Activated CD4-positive, alpha-beta T cell treated with anti-CD3 and anti-CD28 coated beads, Interleukin-2, amount 10 ng/mL, durations not matched to agents 24 days and 14 days (primary cell): ENCODE measurements at regions not wholly inside any gene's neighbourhood (a gene's known extent, or its start where the extent isn't known, plus 50 kb on each side); places are given as distances from the start of the nearest gene placed in this dataset.
"Not testable (repeated sequence)": the region's sequence is repeated elsewhere in the genome, so short reads cannot be mapped to it uniquely, and the experiment has no call there.

ENCODE experiments used
- DNase-seq: peaks from one replicate; pipeline ENCODE4 v3.0.0; 2022
- H3K27ac Mint-ChIP-seq: one replicate; pipeline ENCODE4 v1.8.0; 2022; ENCODE audit warnings: mild to moderate bottlenecking, mixed read lengths
- H3K27me3 Mint-ChIP-seq: one replicate; pipeline ENCODE4 v1.8.0; 2022; ENCODE audit warnings: mixed read lengths
- H3K36me3 Mint-ChIP-seq: one replicate; pipeline ENCODE4 v1.8.0; 2022; ENCODE audit warnings: low read depth, mild to moderate bottlenecking, mixed read lengths
- H3K4me1 Mint-ChIP-seq: one replicate; pipeline ENCODE4 v1.8.0; 2021; ENCODE audit warnings: mixed read lengths
- H3K4me3 Mint-ChIP-seq: one replicate; pipeline ENCODE4 v1.8.0; 2022; ENCODE audit warnings: mild to moderate bottlenecking, moderate library complexity, mixed read lengths
- H3K9me3 Mint-ChIP-seq: one replicate; pipeline ENCODE4 v1.8.0; 2021; ENCODE audit warnings: mixed read lengths
- intact Hi-C: fragments of 100-400 bp; cut with micrococcal nuclease; formaldehyde crosslinking; loops from one replicate; pipeline ENCODE4 v1.15.1; 2023

DNA sequence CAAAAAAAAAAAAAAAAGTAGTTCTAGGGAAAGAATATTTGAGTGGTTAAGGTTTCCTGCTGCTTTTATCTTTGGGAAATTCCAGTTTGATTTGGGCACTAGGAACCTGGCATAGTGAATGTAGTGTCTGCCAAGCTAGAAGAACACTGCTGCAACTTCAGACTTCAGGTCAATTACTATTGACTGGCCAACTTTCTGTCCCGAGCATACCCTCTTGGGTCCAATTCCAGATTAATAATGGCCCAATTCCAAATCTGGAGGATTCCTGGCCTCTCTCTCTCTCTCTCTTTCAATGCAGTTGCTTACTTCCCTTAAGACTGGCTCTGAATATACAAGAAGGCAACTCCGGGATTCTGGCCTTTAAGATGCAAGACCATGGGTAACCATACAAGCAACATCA lies 74.9 kb downstream of the ANKEF1 start:
- Mint-ChIP-seq H3K27ac (no peak overlapping the region), H3K27me3 (peaks cover 3% of the 10 kb centered on the region), H3K4me1 (no peaks in the 10 kb centered on the region), H3K9me3 (no peaks in the 10 kb centered on the region), H3K36me3 (no peaks in the 10 kb centered on the region), H3K4me3 (no peak overlapping the region)
- intact Hi-C loops = loop anchor here (10.0 kb wide), 2 partner anchors 105 to 245 kb away; partner anchors contain the start of gene SNAP25
- DNase-seq = no peak

DNA sequence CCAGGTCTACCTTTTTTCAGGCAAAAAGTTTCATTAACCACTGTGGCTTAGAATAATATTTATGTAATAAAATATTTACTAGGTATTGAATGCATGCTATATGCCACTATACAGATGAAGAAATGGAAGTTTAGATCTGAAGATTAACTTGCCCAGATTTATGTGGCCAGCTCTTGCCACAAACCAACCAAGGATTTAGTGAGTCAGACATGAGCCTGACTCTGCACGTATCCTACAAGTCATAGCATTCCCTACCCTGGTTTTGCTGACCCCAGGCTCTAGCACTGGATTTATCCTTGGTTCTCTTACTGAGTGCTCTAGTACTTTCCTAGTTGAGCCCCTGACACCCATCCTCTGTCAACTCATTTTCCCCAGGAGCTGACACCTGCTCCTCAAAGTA lies 75.4 kb downstream of the ANKEF1 start:
- intact Hi-C loops = loop anchor here (10.0 kb wide), 2 partner anchors 105 to 245 kb away; partner anchors contain the start of gene SNAP25
- Mint-ChIP-seq H3K27me3 (peaks cover 3% of the 10 kb centered on the region), H3K4me3 (no peak overlapping the region), H3K36me3 (no peaks in the 10 kb centered on the region), H3K4me1 (no peaks in the 10 kb centered on the region), H3K9me3 (no peaks in the 10 kb centered on the region), H3K27ac (no peak overlapping the region)
- DNase-seq = no peak

DNA sequence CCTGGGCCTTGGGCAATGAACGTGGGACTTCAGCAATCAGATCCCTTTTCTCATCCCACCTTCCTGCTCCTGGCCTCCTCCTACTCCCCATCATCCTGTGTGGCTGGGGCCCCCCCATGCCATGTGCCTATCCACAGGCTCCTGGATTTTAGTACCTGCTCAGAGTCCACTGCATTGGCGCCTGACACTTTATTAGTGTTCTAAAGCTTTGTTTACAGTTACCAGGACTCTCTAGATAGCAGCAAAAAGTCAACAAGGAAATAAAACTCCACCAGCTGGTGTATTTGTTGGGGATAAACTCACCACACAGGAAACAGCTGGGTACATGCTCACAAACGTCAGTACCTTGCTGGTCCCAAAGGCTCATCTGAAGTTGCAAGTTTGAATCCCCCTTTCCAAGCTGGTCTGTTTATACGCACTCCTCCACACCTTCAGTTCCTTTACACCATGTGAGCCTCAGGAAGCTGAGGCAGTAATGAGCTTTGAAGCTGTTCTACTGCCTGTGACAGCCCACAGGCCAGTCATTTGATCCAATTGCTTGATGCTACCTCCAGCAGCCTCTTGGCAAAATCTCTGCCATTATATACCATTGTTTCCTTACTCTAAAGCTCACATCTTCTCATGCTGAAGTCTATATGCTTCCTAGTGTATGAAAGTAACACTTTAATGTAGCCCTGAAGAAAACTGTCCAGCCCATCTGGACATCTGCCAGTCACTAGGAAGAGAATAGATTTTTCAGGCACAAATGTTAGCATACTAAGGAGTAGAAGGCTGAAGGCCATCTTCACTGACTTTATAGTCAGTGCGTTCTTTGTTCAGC lies 76.6 kb downstream of the ANKEF1 start:
- H3K9me3 Mint-ChIP-seq = no peaks in the 10 kb centered on the region

DNA sequence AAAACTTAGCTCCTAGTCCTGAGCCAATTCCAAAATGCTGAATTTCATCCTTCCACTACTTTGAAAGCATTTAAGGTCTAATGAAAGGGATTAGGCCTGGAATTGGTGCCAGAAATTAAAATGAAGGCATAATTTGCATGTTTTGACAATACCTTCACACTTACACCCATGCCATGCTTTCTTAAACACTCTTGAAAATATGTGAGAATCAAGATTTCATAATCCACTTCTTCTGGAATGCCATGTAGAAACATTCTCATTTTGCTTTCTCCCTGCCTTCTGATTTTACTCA lies 77.1 kb downstream of the ANKEF1 start:
- H3K27me3 Mint-ChIP-seq = peaks cover 4% of the 10 kb centered on the region

More for the DNA sequence above, 76.6 kb downstream of the ANKEF1 start:
- Mint-ChIP-seq H3K27me3 (peaks cover 4% of the 10 kb centered on the region), H3K4me3 (no peak overlapping the region), H3K36me3 (no peaks in the 10 kb centered on the region), H3K4me1 (peaks cover 2% of the 10 kb centered on the region), H3K27ac (no peak overlapping the region)
- intact Hi-C loops = loop anchor here (10.0 kb wide), 2 partner anchors 103 to 243 kb away; partner anchors contain the start of gene SNAP25
- DNase-seq = no peak

DNA sequence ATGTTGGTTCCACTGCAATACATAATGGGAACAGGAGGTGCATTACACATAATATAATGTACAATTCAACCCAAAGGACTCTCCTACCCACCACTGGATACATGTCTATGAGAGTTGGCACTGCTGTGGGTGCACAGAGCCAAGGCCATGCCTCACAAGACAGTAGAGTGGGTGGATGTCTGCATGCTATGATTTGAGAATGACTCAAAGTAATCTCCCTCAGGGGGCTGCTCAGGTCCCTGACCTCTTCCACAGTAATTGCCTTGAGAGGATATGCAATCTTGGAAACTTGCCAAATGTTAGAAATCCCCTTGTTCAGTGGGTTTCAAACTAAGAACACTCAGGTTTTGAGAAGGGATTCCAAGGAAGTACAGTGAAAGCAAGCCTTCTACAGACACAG lies 79.0 kb downstream of the ANKEF1 start:
- Mint-ChIP-seq H3K27me3 (peaks cover 4% of the 10 kb centered on the region), H3K9me3 (no peaks in the 10 kb centered on the region), H3K27ac (no peak overlapping the region), H3K36me3 (no peaks in the 10 kb centered on the region), H3K4me3 (no peak overlapping the region), H3K4me1 (peaks cover 2% of the 10 kb centered on the region)
- no peak for DNase-seq
- intact Hi-C loops = loop anchor here (10.0 kb wide), 2 partner anchors 101 to 241 kb away; partner anchors contain the start of gene SNAP25

More for the DNA sequence above, 77.1 kb downstream of the ANKEF1 start:
- Mint-ChIP-seq H3K4me1 (peaks cover 2% of the 10 kb centered on the region), H3K36me3 (no peaks in the 10 kb centered on the region), H3K4me3 (no peak overlapping the region), H3K9me3 (no peaks in the 10 kb centered on the region), H3K27ac (no peak overlapping the region)
- no peak for DNase-seq
- intact Hi-C loops = loop anchor here (10.0 kb wide), 2 partner anchors 103 to 243 kb away; partner anchors contain the start of gene SNAP25

DNA sequence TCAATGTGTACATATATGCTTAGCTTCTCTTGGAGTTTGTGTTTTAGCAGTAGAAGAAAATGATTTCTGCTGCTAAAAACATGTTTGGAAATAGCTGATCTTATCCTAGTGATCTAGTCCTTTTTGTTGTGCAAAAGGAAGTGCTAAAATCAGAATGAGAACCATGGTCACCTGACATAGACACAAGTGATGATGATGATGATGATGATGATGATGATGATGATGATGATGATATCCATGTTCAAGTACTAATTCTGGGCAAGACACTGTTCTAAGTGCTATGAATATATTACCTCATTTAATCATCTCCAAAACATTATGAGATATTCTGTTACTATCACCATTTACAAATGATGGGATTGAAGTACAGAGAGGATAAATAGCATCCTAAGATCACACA lies 79.8 kb downstream of the ANKEF1 start:
- peaks cover 4% of the 10 kb centered on the region for H3K27me3 Mint-ChIP-seq
- H3K9me3 Mint-ChIP-seq = no peaks in the 10 kb centered on the region
- H3K27ac Mint-ChIP-seq = no peak overlapping the region
- intact Hi-C loops = loop anchor here (10.0 kb wide), 2 partner anchors 100 to 240 kb away; partner anchors contain the start of gene SNAP25
- no peak overlapping the region for H3K4me3 Mint-ChIP-seq
- H3K4me1 Mint-ChIP-seq = peaks cover 2% of the 10 kb centered on the region
- DNase-seq = no peak
- no peaks in the 10 kb centered on the region for H3K36me3 Mint-ChIP-seq

DNA sequence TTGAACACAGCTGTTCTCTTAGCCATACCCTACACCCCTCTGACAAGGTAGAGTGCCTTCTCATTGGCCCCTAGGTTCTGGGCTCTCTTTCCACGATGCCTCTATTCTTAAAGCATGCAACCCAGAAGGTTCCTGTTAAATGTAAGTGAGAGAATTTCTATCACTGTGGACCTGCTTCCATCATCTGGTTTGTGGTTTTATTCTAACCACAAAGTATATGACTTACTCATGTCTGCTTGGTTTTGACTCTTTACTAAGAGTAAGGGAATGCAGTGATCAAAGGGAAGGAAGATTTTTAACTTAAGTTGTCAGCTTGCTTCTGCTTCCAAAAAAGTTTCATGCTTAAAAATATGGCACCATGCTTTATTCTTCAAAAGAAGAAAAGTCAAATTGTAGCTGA lies 80.2 kb downstream of the ANKEF1 start:
- H3K4me3 Mint-ChIP-seq = no peak overlapping the region
- H3K36me3 Mint-ChIP-seq = no peaks in the 10 kb centered on the region
- H3K27ac Mint-ChIP-seq = no peak overlapping the region
- H3K9me3 Mint-ChIP-seq = no peaks in the 10 kb centered on the region
- H3K4me1 Mint-ChIP-seq = peaks cover 2% of the 10 kb centered on the region
- no peak for DNase-seq
- intact Hi-C loops = loop anchor here (10.0 kb wide), 2 partner anchors 100 to 240 kb away; partner anchors contain the start of gene SNAP25
- H3K27me3 Mint-ChIP-seq = peaks cover 4% of the 10 kb centered on the region

DNA sequence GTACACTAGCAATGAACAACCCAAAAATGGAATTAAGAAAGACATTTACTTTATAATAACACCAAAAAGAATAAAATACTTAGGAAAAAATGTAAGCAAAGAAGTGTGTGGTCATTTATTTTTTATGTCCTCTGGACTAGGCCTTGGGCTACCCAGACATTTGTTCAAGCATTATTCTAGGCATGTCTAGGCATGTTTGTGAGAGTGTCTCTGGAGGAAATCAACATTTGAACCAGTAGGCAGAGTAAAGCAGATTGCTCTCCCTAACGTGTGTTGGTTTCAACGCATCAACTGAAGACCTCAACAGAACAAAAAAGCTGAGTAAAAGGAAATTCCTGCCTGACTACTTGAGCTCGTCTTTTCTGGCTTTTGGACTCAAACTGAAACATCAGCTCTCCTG lies 84.5 kb downstream of the ANKEF1 start:
- no peaks in the 10 kb centered on the region for H3K36me3 Mint-ChIP-seq
- DNase-seq = no peak
- H3K4me3 Mint-ChIP-seq = no peak overlapping the region
- peaks cover 4% of the 10 kb centered on the region for H3K27me3 Mint-ChIP-seq
- intact Hi-C loops = loop anchor here (10.0 kb wide), 2 partner anchors 95 to 235 kb away; partner anchors contain the start of gene SNAP25
- peaks cover 7% of the 10 kb centered on the region for H3K9me3 Mint-ChIP-seq
- no peak overlapping the region for H3K27ac Mint-ChIP-seq
- peaks cover 2% of the 10 kb centered on the region for H3K4me1 Mint-ChIP-seq

DNA sequence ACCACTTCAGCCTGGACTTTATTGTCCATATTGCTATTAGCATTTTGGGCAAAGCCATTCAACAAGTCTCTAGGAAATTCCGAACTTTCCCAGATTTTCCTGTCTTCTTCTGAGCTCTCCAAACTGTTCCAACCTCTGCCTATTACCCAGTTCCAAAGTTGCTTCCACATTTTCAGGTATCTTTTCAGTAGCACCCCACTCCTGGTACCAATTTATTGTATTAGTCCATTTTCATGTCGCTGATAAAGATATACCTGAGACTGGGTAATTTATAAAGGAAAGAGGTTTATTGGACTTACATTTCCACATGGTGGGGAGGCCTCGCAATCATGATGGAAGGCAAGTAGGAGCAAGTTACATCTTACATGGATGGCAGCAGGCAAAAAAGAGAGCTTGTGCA lies 90.1 kb downstream of the ANKEF1 start:
- H3K27ac Mint-ChIP-seq, intact Hi-C loops, H3K36me3 Mint-ChIP-seq, H3K4me3 Mint-ChIP-seq, H3K27me3 Mint-ChIP-seq, DNase-seq, H3K4me1 Mint-ChIP-seq: not testable (repeated sequence)
- peaks cover 13% of the 10 kb centered on the region for H3K9me3 Mint-ChIP-seq

DNA sequence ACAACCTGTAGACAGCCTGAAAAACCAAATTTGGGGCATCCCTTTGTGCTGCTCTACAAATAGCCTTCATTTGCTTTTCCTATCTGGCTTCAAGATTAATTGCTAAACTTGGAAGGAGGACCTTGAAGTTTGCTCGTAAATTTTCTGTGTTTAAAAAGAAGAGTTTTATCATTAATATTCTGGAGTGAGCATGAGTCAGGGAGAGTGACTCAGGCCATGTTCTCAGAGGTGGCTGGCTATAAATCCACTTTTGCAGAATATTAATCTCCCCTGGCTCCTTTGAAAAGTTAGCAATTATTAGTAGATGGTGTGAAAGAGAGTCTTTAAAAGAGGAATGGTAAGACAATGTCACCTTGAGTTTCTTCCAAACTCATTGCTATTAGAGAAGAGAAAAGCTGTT lies 91.0 kb downstream of the ANKEF1 start:
- H3K27me3 Mint-ChIP-seq = no peaks in the 10 kb centered on the region
- no peaks in the 10 kb centered on the region for H3K4me1 Mint-ChIP-seq
- H3K27ac Mint-ChIP-seq = no peak overlapping the region
- no peak for DNase-seq
- no peaks in the 10 kb centered on the region for H3K36me3 Mint-ChIP-seq
- intact Hi-C loops = no loop called here
- no peak overlapping the region for H3K4me3 Mint-ChIP-seq
- H3K9me3 Mint-ChIP-seq = peaks cover 13% of the 10 kb centered on the region

DNA sequence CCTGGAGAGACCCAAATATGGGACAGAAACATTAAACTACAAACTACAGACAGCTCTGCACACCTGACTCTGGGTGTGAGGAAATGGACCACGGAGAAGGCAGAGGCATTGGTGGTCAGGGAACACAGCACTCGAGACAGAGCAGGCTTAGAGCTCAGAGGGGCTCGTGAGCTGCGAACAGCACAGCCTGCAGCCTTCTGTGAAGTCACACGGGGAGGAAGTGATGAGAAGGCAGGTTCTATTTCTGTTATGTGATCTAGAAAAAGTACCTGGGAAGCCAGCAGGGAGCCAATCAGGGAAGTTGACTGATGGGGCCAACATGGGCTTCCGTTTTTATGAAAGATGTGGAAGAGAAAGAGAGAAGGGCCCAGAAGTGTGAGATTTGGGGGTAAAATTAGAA lies 88.9 kb upstream of the SNAP25 start:
- no peak for DNase-seq
- no peak overlapping the region for H3K27ac Mint-ChIP-seq
- H3K4me3 Mint-ChIP-seq = no peak overlapping the region
- intact Hi-C loops = no loop called here
- no peaks in the 10 kb centered on the region for H3K36me3 Mint-ChIP-seq
- H3K9me3 Mint-ChIP-seq = peaks cover 3% of the 10 kb centered on the region
- no peaks in the 10 kb centered on the region for H3K4me1 Mint-ChIP-seq
- no peaks in the 10 kb centered on the region for H3K27me3 Mint-ChIP-seq

DNA sequence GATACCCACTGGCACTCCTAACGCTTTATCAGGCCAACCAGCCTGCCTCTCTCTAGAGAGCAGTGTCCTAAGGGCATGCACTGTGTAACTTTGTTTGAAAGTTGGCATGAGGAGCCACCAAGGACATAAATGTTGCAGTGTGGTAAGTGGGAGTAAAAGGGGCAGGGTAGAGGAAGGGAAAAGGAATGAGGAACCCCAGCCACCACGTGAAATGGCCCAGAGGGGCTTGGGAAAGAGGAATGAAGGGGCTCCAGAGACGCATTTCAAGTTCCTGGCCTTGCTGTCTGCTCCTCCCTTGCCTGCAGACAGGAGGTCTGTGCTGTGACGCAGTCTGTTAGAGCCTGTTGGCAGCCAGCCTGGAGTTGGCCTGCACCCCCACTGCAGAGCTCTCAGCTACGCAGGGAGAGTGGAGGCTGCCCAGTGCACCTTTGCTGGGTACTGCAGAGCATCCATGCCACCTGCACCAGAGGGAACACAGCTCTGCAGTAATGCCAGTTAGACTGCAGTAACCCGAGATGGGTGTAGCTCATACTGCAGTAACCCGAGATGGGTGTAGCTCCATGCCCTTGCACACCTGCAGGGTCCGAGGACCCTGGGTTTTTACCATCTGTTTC lies 86.8 kb upstream of the SNAP25 start:
- no peak overlapping the region for H3K27ac Mint-ChIP-seq
- no peaks in the 10 kb centered on the region for H3K36me3 Mint-ChIP-seq
- H3K27me3 Mint-ChIP-seq = no peaks in the 10 kb centered on the region
- H3K9me3 Mint-ChIP-seq = no peaks in the 10 kb centered on the region
- no peak overlapping the region for H3K4me3 Mint-ChIP-seq
- intact Hi-C loops = no loop called here
- no peaks in the 10 kb centered on the region for H3K4me1 Mint-ChIP-seq
- DNase-seq = no peak

DNA sequence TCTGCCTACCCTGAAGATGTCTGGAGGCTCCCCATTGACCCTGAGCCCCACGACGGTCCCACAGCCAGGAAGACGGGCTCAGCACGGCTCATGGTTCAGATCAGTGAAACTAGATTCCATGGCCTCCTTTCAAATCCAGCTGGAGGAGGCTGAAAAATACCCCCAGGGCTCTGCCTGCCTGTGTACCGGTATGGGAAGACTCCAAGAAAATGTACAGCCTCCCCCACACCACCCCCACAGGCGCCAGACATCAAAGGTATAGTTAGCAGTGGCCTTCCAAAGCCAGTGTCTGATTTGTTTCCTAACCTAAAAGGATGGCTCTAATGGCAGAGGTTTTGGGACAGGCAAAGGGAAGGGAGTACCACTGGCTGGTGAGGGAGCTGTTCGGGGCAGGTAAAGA lies 86.2 kb upstream of the SNAP25 start:
- Mint-ChIP-seq H3K27me3 (no peaks in the 10 kb centered on the region), H3K27ac (no peak overlapping the region), H3K4me1 (no peaks in the 10 kb centered on the region), H3K9me3 (no peaks in the 10 kb centered on the region), H3K4me3 (no peak overlapping the region), H3K36me3 (no peaks in the 10 kb centered on the region)
- no peak for DNase-seq
- intact Hi-C loops = no loop called here

DNA sequence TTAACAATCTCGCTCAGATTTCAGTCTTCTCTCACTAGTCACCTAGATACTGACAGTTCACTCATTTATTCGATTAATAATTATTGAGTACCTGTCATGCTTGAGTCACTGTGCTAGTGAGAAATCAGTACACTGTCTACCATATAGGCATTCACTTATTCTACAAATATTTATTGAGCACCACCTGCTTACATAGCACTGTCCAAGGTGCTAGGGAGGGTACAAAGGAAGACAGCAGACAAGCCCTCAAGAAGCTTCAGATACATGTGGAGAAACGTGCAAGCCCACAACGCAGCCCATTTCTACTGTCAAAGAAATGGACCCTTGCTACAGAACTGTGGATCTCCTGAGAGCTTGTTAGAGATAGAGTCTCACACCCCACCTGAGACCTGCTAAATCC lies 85.1 kb upstream of the SNAP25 start:
- Mint-ChIP-seq H3K36me3 (no peaks in the 10 kb centered on the region), H3K4me3 (no peak overlapping the region), H3K9me3 (no peaks in the 10 kb centered on the region), H3K4me1 (no peaks in the 10 kb centered on the region), H3K27me3 (no peaks in the 10 kb centered on the region), H3K27ac (no peak overlapping the region)
- intact Hi-C loops = no loop called here
- DNase-seq = no peak
